ENCODE measurements at regions not wholly inside any gene's neighbourhood (a gene's known extent, or its start where the extent isn't known, plus 50 kb on each side); places are given as distances from the start of the nearest gene placed in this dataset.

DNA sequence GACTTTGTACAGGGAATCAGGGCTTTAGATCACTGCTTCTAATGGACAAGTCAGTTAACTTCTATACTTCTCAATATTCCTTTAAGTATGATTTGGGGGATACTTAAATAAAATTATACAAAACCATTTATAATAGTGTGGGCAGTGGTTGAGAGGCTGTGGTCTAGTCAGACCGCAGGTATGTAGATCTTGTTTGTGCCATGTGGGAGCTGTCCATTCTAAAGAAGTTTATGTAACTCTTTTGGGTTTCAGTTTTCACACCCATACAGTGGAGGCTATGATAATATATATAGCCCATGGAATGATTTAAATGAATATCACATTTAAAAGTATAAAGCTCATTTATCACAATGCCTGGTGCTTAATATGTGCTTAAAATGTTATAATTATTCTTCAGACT lies 654.3 kb upstream of the KIF2B start:
- TF ChIP-seq, protein P1, sequence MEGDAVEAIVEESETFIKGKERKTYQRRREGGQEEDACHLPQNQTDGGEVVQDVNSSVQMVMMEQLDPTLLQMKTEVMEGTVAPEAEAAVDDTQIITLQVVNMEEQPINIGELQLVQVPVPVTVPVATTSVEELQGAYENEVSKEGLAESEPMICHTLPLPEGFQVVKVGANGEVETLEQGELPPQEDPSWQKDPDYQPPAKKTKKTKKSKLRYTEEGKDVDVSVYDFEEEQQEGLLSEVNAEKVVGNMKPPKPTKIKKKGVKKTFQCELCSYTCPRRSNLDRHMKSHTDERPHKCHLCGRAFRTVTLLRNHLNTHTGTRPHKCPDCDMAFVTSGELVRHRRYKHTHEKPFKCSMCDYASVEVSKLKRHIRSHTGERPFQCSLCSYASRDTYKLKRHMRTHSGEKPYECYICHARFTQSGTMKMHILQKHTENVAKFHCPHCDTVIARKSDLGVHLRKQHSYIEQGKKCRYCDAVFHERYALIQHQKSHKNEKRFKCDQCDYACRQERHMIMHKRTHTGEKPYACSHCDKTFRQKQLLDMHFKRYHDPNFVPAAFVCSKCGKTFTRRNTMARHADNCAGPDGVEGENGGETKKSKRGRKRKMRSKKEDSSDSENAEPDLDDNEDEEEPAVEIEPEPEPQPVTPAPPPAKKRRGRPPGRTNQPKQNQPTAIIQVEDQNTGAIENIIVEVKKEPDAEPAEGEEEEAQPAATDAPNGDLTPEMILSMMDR (IDR thresholded peaks at IDR 0.05; ENCODE audit: low read depth, low read length), result no peak
- no peak for TF ChIP-seq EZH2phosphoT487 (IDR thresholded peaks at IDR 0.05; ENCODE audit: low read depth)
